ENCODE measurements at regions not wholly inside any gene's neighbourhood (a gene's known extent, or its start where the extent isn't known, plus 50 kb on each side); places are given as distances from the start of the nearest gene placed in this dataset.

DNA sequence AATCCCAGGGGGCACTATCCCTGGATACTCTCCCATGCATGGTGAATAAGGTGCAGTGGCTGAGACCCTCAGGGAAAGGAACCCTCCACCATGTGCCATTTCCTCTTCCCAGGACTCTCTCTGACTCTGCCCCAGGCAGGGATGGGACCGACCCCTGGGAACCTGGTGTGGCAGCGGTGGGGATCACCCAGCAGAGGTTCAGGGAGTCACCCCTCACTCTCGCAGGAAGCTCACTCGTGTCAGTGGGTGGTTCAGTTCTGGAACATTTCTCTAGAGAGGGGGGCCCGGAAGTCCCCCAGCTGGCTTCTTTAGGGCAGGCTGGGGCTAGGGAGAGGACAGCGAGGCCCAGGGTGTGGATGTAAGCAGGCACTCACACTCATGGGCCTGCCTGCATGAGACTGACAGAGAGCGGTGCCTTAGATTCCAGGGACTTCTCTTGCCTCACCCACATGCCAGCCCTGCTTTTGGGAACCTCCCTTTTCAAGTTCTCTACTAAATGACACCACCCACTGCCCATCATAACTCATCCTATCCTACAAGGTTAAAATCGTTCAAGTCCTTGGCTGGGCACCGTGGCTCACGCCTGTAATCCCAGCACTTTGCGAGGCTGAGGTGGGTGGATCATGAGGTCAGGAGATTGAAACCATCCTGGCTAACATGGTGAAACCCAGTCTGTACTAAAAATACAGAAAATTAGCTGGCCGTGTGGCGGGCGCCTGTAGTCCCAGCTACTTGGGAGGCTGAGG is 109.7 kb upstream of the SDK2 start:
- TF ChIP-seq, protein P1, sequence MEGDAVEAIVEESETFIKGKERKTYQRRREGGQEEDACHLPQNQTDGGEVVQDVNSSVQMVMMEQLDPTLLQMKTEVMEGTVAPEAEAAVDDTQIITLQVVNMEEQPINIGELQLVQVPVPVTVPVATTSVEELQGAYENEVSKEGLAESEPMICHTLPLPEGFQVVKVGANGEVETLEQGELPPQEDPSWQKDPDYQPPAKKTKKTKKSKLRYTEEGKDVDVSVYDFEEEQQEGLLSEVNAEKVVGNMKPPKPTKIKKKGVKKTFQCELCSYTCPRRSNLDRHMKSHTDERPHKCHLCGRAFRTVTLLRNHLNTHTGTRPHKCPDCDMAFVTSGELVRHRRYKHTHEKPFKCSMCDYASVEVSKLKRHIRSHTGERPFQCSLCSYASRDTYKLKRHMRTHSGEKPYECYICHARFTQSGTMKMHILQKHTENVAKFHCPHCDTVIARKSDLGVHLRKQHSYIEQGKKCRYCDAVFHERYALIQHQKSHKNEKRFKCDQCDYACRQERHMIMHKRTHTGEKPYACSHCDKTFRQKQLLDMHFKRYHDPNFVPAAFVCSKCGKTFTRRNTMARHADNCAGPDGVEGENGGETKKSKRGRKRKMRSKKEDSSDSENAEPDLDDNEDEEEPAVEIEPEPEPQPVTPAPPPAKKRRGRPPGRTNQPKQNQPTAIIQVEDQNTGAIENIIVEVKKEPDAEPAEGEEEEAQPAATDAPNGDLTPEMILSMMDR (IDR thresholded peaks at IDR 0.05), result no peak
- no peak for TF ChIP-seq EZH2 (IDR thresholded peaks at IDR 0.05)

Data from neural progenitor cell (in vitro differentiated cells).